NCI-H2227 treated with DMSO at 0.1 percent for 48 hours (cell line): ENCODE measurements at regions not wholly inside any gene's neighbourhood (a gene's known extent, or its start where the extent isn't known, plus 50 kb on each side); places are given as distances from the start of the nearest gene placed in this dataset.
"Not testable (repeated sequence)": the region's sequence is repeated elsewhere in the genome, so short reads cannot be mapped to it uniquely, and the experiment has no call there.

ENCODE experiments used
- DNase-seq: peaks from one replicate; lab custom pipeline; 2025; lab: John Stamatoyannopoulos, UW

GRCh38 chrX:116863029-116863428 is 400.3 kb upstream of the CT83 start:
- no peak for DNase-seq

- no peak for DNase-seq
Observed at GRCh38 chrX:116862340-116862739, 399.6 kb upstream of the CT83 start.

DNA sequence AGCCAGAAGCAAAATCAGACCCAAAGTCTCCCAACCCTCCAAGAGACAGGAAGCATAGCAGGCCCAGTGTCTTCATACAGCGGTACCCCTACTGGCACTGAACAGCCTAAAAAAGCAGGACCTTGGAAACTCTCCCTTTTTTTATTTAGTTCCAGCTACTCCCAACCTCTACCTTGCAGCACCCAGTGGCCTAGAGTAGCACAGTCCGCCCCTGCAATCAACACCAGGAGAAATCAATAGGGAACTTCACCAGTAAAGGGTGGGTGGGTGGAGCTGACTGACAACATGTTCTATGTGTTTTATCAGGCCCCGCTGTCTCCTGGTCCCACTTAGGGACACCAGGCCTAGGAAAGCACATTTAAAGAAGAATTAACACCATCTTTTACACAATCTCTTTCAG is 378.5 kb upstream of the CT83 start:
- DNase-seq, result no peak

- DNase-seq, result no peak
Observed at GRCh38 chrX:116827063-116827462, 364.3 kb upstream of the CT83 start.

DNA sequence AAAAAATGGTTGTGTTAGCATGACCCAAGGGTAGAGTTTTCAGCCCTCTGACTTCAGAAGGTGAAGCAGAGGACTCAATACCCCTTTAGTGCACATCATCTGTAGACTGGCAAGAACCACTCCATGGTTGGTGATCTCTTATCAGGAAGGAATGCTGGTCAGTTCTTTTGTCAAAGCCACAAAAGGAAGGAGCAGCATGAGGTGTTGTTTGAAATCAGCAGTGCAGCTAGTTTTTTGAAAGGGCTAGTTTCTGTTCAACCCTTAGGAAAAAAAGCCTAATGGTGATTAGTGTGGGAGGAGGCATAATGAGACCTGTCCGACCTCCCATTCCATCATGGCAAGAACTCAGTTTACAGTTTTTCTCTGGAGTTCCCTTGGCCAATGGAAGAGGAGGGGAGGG is 362.0 kb upstream of the CT83 start:
- no peak for DNase-seq

DNA sequence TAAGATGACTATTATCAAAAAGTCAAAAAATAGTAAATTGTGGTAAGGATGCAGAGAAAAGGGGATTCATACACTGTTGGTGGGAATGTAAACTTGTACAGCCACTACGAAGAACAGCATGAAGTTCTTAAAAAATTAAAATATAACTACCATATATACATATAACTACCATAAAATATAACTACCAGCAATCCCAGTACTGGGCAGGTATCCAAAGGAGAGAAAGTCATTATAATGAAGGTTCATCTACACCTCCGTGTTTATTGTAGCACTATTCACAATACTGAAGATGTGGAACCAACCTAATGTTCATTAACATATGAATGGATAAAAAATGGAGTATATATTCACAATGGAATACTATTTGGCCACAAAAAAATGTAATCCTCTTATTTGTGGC is 360.9 kb upstream of the CT83 start:
- DNase-seq, result no peak

- no peak for DNase-seq
Observed at GRCh38 chrX:116806288-116806802, 343.6 kb upstream of the CT83 start.

- no peak for DNase-seq
Observed at GRCh38 chrX:116801943-116802342, 339.2 kb upstream of the CT83 start.

GRCh38 chrX:116781926-116782325 is 319.1 kb upstream of the CT83 start:
- DNase-seq, result no peak

DNA sequence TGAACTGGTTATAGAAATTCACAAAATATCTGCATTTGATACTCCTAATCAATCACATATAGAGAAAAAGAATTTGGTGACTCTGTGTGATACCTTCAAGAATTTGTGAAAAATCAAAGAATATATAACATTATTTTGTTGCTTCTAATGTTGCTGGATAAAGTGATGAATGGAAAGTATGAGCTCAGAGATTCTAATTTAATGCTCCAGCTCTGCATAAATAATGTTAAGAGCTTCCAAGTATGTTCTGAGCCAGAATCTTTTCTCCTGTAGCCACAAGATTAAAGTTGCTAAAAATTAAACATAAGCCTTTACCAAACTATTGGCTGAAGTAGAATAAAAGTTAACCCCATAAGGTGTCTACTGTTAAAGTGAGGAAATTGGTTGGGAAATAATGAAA is 294.7 kb upstream of the CT83 start:
- no peak for DNase-seq

DNA sequence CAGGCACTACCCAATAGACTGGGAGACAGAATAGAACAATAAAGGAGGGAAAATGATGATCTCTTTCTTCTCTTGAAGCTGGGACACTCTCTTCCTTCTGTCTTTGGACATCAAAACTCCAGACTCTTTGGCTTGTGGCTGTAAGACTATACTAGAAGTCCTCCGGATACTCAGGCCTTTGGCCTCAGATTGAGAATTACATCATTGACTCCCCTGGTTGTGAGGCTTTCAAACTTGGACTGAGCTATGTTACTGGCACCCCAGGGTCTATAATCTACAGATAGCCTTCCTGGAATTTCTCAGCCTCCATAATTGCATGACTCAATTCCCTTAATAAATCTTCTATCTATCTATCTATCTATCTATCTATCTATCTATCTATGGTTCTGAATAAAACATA is 294.2 kb upstream of the CT83 start:
- DNase-seq, result no peak

- DNase-seq, result no peak
Observed at GRCh38 chrX:116749943-116750342, 287.2 kb upstream of the CT83 start.

DNA sequence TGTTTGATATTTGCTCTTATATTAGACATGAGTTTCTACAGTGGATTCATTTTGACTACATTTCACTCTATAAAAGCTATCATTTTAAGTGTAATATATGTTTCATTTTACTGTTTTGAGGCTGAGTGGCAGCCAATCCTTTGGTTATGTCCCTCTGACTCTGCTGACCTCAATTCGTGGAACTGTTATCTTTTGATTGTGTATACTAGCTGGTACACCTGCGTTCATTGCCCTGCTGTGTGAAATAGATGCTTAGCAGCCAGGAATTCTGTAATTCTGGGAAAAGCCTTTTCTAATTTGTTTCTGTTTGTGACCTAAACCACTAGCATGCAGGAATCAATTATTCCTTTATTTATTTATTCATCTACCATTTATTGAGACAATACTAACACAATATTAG is 269.4 kb upstream of the CT83 start:
- no peak for DNase-seq

- DNase-seq, result no peak
Observed at GRCh38 chrX:116726806-116727205, 264.0 kb upstream of the CT83 start.

GRCh38 chrX:116694046-116694445 is 231.3 kb upstream of the CT83 start:
- no peak for DNase-seq

DNA sequence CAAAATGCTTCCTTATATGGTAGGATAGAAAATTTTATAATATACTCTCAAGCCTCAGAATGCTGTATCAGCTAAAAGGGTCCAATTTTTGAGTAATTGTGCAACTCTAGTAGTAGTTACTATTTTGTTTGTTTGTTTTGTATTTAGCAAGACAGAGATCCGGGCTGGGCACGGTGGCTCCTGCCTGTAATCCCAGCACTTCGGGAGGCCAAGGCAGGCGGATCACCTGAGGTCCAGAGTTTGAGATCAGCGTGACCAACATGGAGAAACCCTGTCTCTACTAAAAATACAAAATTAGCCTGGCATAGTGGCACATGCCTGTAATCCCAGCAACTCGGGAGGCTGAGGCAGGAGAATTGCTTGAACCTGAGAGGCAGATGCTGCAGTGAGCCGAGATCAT is 216.8 kb upstream of the CT83 start:
- DNase-seq, result not testable (repeated sequence)

GRCh38 chrX:116667346-116668134 is 204.8 kb upstream of the CT83 start:
- no peak for DNase-seq

- DNase-seq, result no peak
Observed at GRCh38 chrX:116657071-116657470, 194.3 kb upstream of the CT83 start.

GRCh38 chrX:116628464-116628863 is 165.7 kb upstream of the CT83 start:
- no peak for DNase-seq

GRCh38 chrX:116618546-116618945 is 155.8 kb upstream of the CT83 start:
- no peak for DNase-seq

- no peak for DNase-seq
Observed at GRCh38 chrX:116607776-116608175, 145.0 kb upstream of the CT83 start.

DNA sequence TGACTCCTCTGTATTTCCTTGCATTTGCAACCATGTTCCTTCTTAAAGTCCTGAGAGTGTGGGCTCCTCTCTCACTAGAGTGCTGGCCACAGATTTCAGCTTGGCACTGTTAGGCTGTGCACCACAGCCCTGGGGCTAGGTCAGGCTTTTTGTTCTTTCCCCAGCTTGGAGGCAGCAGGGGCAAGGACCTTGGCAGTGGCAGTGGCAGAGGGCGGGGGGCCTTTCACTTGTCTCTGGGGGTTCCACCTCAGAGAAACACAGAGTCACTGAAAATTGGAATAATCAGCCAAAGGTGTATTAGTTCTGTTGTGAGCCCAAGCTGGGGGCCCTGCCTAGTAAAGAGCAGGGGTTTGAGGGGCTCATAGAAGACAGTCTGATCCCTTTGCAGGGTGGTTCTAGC is 142.8 kb upstream of the CT83 start:
- no peak for DNase-seq

- no peak for DNase-seq
Observed at GRCh38 chrX:116596010-116596409, 133.2 kb upstream of the CT83 start.
